GM18868 (cell line): ENCODE measurements at regions not wholly inside any gene's neighbourhood (a gene's known extent, or its start where the extent isn't known, plus 50 kb on each side); places are given as distances from the start of the nearest gene placed in this dataset.
"Not testable (repeated sequence)": the region's sequence is repeated elsewhere in the genome, so short reads cannot be mapped to it uniquely, and the experiment has no call there.

ENCODE experiments used
- ATAC-seq: cut with Tn5 transposase; IDR thresholded peaks from one replicate; pipeline ENCODE4 v1.9.1; 2021; ENCODE audit warnings: mild to moderate bottlenecking, moderate library complexity; ENCODE audit not compliant: unreplicated experiment

DNA sequence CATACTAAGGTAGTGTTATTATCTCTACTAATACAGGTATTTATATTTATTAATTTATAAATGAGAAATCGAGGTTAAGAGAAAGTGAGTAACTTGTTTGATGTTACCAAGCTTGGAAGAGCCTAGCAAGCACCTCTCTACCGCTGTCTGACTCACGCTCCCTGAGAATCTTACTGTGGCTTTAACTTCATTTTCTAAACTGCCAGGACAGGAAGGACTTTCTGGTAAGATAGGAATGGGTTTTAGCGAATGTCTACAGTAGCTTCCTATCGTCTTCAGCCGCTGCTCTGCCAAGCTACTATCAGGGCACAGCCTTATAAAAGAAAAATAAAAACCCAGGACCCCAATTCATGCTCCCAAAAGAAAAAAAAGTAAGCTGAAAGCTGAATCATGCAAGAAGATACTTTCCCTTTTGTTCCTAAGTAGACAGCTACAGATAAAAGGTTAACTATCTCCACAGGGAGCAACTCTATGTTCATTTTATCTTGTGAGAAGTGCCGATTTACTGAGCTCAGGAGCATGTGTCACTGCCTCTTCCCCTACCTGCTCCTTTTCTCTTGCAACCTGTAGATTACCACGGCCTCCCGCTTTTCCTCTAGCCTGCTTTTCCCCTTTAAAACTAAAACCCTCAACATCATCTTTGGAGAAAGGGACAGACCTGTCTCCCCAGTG, 60.2 kb downstream of the THNSL1 start:
- no peak for ATAC-seq

DNA sequence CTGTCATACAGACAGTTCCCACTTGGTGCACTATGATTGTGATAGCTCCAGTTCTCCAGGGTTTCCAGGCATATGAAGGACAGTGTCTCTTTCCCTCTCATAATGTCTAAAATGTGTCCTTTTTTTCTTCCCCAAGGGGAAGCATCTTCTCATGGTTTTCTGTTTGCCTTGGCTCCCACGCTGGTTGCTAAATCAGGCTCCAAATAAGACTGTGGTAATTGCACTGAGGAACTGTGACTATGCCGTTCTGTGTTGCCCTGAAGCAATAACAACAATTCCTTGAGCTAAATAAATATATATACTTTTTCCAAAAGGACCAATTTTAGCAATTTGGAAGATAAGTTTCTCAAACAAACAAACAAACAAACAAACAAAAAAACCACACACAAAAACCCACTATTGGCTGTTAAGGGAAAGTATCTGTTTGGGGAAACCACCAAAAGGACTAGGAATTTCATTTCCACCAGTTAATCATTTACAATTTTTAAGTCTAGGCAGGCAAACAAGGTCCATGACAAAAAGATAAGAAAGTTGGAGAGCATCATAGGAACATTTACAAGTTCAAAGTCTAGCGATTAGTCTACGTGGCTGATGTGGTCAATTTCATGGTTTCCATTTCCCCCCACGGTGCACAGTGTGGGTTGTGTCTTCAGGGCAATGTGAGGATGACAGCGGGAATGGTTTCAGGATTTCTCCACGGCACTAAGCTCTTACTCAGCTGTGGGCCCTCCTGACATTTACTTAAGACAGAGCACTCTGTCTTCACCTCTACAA, 62.4 kb downstream of the THNSL1 start:
- no peak for ATAC-seq

- ATAC-seq, result peak; percentile 79
These were observed 64.6 kb downstream of the THNSL1 start for GRCh38 chr10:25080880-25081581.

DNA sequence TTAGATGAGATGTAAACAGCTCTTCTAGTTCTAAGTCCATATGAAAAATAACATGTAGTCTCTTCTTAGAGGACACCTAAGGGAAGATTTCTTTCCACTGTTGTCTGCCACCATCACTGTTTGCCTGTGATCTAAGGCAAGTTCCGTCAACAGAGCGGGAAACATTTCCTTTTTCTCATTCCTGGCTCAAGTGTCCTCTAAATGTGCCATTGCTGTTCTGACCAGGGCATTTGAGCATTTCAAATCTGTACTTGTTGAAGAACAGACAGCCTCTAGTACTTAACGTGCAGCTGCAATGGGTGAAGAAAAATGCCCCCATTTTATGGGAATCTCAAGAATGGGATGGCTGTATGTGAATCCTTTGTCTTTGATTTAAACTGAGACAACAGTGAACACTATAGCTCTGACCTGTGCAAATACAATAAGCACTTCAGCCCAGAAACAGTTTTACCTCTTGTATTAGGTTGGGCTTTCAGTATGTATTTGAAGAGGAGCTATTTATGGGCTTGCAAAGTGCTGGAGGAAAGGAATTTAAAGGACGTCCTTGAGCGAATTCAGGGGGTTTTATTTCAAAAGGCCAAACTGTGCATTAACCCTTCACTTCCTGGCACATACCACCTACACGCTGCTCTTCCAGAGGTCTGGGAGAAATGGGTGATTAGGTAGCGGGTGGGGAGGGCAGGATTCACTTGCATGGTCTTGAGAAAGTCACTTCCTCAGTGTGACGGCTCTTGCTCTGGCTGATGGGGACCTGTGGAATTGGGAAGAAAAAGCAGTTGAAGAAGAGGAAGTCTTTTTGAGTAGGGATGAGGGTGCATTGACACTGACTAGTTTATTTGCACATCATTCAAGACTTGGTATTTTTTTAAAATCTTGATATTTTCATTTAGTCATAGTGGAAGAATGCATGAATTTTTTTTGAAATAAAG, 66.1 kb downstream of the THNSL1 start:
- no peak for ATAC-seq

GRCh38 chr10:25083546-25084111, 67.2 kb downstream of the THNSL1 start:
- ATAC-seq, result no peak

DNA sequence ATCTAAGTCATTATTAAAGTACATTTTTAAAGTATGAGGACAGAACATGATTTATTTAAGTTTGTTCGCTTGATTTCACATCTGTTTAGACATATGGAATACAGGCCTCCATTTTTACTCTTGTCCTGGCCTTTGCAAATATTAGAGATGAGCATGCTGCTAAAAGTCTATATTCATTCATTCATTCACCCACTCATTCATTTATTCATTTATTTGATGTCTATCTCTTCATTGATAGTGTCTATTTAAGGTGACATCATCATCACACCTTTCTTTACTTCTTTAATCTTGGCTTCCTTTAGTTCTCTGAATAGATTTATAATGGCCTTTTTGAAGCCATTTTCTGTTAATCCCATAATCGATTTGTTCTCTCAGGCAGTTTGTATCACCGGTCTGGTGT, 68.0 kb downstream of the THNSL1 start:
- no peak for ATAC-seq

DNA sequence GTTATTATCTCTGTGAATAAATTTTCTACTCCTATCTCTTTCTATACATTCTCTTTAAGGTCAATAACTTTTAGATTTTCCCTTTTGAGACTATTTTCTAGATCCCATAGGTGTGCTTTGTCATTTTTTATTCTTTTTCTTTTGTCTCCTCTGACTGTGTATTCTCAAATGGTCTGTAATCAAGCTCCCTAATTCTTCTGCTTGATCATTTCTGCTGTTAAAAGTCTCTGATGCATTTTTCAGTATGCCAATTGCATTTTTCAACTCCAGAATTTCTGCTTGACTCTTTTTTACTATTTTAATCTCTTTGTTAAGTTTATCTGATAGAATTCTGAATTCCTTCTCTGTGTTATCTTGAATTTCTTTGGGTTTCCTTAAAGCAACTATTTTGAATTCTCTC, 78.2 kb downstream of the THNSL1 start:
- no peak for ATAC-seq

DNA sequence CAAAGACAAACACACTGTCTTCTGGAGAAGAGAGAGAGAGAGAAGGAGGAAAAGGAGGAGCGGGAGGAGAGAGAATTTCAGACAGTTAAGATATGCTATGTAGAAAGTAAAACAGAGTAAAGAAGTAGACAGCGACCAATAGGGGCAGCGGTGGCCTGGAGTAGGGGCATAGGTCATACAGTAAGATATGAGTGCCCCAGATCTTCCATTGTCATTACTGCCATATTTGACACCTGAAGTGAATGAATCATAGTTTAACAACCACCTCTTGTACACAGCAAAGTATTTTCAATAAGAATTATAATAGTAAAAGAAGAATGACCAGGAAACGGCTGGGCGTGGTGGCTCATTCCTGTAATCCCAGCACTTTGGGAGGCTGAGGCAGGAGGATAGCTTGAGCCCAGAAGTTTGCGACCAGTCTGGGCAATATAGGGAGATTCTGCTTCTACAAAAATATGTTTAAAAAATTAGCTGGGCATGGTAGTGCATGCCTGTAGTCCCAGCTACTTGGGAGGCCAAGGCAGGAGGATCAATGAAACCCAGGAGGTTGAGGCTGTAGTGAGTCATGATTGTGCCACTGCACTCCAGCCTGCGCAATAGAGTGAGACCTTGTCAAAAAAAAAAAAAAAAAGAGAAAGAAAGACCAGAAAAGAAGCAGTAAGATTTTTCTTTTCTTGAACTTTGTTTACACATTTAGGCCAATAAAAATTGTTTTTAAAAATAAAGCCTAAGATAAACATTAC, 77.0 kb upstream of the GPR158 start:
- ATAC-seq, result no peak

GRCh38 chr10:25100141-25100540, 74.7 kb upstream of the GPR158 start:
- ATAC-seq, result no peak

DNA sequence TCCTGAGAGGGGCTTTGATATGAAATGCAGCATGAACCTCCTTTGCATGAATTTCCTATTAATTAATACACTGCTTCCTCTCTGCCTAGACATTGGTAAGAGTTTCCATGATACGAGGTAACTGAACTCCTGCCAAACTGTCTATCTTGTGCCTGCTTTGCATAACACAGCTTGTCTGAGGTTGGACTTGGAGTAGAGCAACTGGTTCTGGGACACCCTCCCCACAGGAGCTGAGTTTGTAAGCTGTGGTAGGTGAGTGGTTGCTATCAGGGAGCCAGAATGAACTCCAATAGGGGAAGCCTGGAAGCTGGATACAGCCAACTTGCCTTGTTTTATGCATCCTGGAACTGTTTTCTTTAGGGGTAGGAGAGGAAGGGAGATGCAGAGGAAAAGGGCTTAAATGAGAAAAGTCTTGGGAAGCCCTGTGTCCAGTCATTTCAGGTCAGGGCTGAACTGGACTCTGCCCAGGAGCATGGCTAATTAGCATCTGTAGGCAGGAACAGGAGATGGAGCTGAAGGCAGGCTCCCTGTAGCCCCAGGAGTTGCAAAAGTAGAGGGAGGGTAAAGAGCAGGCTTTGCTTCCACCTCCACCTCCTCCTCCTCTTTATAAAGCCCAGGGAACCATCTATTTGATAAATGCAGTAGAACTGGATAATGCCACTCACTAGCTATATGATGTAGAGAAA, 73.2 kb upstream of the GPR158 start:
- ATAC-seq, result no peak

DNA sequence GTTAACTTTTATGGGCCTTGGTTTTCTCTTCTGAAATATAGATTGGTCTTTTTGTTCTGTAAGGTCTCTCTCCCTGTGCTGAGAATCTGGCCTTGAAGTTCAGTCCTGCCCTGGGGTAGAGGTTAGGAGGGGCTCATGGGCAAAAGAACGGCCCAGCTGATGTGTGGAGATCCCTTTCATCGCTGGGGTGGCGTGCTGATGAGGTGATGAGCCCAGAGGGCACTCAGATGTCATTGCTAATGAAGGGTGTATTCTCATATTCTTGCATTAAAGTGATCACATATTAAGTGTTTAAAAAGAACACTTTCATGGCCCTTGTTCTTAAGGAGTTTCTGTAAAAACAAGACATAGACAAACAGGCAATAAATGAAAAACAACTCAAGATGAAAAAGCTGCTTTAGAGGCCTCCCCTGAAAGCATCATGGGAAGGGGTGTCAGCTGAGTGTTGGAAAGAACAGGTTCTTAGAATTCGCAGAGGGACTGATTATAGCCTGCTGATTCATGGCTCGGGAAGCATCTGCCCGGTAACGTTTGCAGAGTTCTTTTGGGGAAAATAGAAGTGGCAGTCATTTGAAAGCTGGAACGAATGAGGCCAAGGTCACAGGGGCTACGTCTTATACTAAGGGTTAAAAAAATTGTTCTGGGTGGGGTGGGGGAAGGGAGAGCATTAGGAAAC, 72.5 kb upstream of the GPR158 start:
- no peak for ATAC-seq

DNA sequence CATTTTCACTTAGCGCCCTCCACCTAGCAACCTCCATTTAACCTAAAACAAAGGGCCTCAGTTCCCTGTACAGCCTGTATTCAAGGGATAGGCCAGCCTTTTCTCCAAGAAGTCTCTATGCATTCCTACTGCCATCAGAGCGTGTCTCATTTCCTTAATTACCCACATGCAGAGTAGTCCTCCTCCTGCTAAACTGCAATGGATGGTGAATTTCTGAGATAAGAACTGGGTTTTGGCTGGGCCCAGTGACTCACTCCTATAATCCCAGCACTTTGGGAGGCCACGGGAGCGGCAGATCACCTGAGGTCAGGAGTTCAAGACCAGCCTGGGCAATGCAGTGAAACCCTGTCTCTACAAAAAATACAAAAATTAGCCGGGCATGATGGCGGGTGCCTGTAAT, 71.1 kb upstream of the GPR158 start:
- no peak for ATAC-seq

DNA sequence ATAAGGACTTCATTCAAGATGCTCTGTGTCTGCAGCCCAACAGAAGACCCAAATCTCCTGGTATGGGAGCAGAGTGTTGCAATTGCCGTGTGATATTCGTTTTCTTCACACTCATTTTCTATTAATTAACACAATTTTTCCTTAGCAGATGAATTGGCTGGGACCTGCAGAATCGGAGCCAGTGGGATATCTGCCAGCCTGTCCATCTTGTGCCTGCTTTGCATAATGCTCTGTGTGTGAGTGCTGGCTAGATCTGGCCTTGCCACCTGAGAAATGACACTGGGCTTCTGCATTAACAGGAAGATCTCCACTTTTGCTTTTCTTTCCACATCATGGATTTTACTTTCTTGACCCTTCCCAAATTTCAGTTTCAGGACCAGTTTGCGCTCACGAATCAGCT, 70.4 kb upstream of the GPR158 start:
- no peak for ATAC-seq

GRCh38 chr10:25105262-25105661, 69.5 kb upstream of the GPR158 start:
- no peak for ATAC-seq

DNA sequence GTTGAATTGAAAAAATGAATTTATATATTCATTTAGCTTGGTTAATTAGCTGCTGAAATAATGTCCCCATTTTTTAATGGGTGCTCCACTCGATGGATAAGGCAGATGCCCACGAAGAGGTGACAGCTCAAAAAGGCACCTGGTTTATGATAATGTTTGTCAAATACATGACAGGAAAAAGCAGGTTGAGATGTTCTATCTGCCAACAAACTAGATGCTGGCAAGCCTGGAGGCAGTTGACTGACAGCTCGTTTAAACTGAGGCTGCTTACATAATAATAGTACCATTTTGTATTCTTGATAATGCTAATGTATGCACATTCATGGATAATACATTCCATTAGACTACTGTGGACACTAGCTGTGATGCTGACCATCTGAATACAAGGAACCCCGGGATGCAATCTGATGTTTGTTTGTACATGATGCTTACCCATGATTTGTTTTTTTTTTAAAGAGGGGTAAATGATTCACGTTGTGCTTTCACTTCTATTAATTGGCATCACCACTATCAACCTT, 69.0 kb upstream of the GPR158 start:
- ATAC-seq, result no peak

- ATAC-seq, result no peak
These were observed 67.0 kb upstream of the GPR158 start for GRCh38 chr10:25107756-25108155.

- not testable (repeated sequence) for ATAC-seq
These were observed 64.9 kb upstream of the GPR158 start for GRCh38 chr10:25109896-25110295.

GRCh38 chr10:25112016-25112415, 62.8 kb upstream of the GPR158 start:
- no peak for ATAC-seq
